ENCODE measurements at regions not wholly inside any gene's neighbourhood (a gene's known extent, or its start where the extent isn't known, plus 50 kb on each side); places are given as distances from the start of the nearest gene placed in this dataset.

DNA sequence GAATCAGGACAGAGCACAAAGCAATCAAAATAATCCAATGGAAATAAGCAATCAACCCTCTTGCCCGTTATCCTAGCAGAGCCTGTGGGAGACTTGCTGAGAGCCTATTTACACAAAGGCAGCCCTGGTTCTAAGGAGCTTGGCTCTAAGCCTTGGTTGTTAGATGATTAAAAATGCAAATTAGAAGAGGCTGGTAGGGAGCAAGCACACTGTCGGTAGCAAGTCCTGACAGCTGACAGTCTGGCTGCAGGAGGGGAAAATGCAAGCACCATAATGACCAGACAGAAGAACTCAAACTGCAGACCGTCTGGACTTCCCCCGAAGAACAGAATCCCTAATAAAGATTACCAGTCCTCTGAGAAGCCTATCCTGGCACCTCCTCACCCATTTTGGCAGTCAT, 131.8 kb upstream of the CTTNBP2 start:
- TF ChIP-seq, protein P1, sequence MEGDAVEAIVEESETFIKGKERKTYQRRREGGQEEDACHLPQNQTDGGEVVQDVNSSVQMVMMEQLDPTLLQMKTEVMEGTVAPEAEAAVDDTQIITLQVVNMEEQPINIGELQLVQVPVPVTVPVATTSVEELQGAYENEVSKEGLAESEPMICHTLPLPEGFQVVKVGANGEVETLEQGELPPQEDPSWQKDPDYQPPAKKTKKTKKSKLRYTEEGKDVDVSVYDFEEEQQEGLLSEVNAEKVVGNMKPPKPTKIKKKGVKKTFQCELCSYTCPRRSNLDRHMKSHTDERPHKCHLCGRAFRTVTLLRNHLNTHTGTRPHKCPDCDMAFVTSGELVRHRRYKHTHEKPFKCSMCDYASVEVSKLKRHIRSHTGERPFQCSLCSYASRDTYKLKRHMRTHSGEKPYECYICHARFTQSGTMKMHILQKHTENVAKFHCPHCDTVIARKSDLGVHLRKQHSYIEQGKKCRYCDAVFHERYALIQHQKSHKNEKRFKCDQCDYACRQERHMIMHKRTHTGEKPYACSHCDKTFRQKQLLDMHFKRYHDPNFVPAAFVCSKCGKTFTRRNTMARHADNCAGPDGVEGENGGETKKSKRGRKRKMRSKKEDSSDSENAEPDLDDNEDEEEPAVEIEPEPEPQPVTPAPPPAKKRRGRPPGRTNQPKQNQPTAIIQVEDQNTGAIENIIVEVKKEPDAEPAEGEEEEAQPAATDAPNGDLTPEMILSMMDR (IDR thresholded peaks at IDR 0.05 in 4 of 5, conservative IDR thresholded peaks at IDR 0.05 in 1 of 5) = no peak
- TF ChIP-seq POLR2A (IDR thresholded peaks at IDR 0.05) = no peak
